ENCODE measurements at regions not wholly inside any gene's neighbourhood (a gene's known extent, or its start where the extent isn't known, plus 50 kb on each side); places are given as distances from the start of the nearest gene placed in this dataset.

- TF ChIP-seq POLR2A (IDR thresholded peaks at IDR 0.05; ENCODE audit: low read depth, low read length) (no peak), POLR2AphosphoS5 (IDR thresholded peaks at IDR 0.05; ENCODE audit: low read depth, low read length) (no peak)
Measured at GRCh38 chr18:1435487-1435886, 530.8 kb downstream of the ADCYAP1 start.

Data from GM12891 (cell line).